Keratinocyte (primary cell): ENCODE measurements at regions not wholly inside any gene's neighbourhood (a gene's known extent, or its start where the extent isn't known, plus 50 kb on each side); places are given as distances from the start of the nearest gene placed in this dataset.

ENCODE experiments used
- DNase-seq: peaks from one replicate; pipeline ENCODE4 v3.0.0-alpha.2; 2011; ENCODE audit warnings: low read depth, missing footprints, low spot score
- FAIRE-seq: peaks from 2 replicates; lab custom pipeline; 2011; peaks lifted over from hg19 to GRCh38; lab: Jason Lieb, UNC
- H2AFZ ChIP-seq: 2 replicates; pipeline ENCODE4 v1.6.0; 2012; ENCODE audit warnings: low read length, control low read depth, inconsistent platforms; ENCODE audit not compliant: control insufficient read depth
- H3K27ac ChIP-seq: 2 replicates; pipeline ENCODE4 v1.5.1; 2011; ENCODE audit warnings: low read length; ENCODE audit not compliant: control insufficient read depth, insufficient read depth
- H3K27me3 ChIP-seq: 3 replicates; pipeline ENCODE4 v1.6.0; 2011; ENCODE audit warnings: low read length; ENCODE audit not compliant: control insufficient read depth, insufficient read depth; ENCODE audit errors: extremely low read depth
- H3K36me3 ChIP-seq, 2 experiments: 2 replicates in 1 of 2; 3 replicates in 1 of 2; pipeline ENCODE4 v1.5.1; 2011; ENCODE audit warnings: low read length in 2 of 2, mild to moderate bottlenecking in 1 of 2; ENCODE audit not compliant: control insufficient read depth in 2 of 2, insufficient read depth in 2 of 2; ENCODE audit errors: extremely low read depth in 1 of 2
- H3K4me1 ChIP-seq: 3 replicates; pipeline ENCODE4 v1.5.1; 2011; ENCODE audit warnings: low read length; ENCODE audit not compliant: control insufficient read depth, insufficient read depth; ENCODE audit errors: extremely low read depth
- H3K4me2 ChIP-seq: 3 replicates; pipeline ENCODE4 v1.6.0; 2011; ENCODE audit warnings: low read depth, low read length; ENCODE audit not compliant: control insufficient read depth, insufficient read depth; ENCODE audit errors: extremely low read depth
- H3K4me3 ChIP-seq, 3 experiments: fragments of 200-600 bp in 1 of 3; sonication (generic) in 1 of 3; 2 replicates in 2 of 3; 3 replicates in 1 of 3; pipeline ENCODE4 v1.5.1; 2011 to 2016; ENCODE audit warnings: low read length in 3 of 3, mild to moderate bottlenecking in 3 of 3, control low read depth in 2 of 3, inconsistent platforms in 1 of 3, low read depth in 1 of 3, mixed read lengths in 1 of 3, mixed run types in 1 of 3, moderate library complexity in 1 of 3; ENCODE audit not compliant: control insufficient read depth in 2 of 3, insufficient read depth in 2 of 3; ENCODE audit errors: extremely low read depth in 1 of 3
- H3K79me2 ChIP-seq: 2 replicates; pipeline ENCODE4 v1.6.0; 2012; ENCODE audit warnings: low read length; ENCODE audit not compliant: control insufficient read depth, insufficient read depth
- H3K9ac ChIP-seq: 3 replicates; pipeline ENCODE4 v1.6.0; 2011; ENCODE audit warnings: low read length; ENCODE audit not compliant: control insufficient read depth, insufficient read depth; ENCODE audit errors: extremely low read depth
- H3K9me1 ChIP-seq: 3 replicates; pipeline ENCODE4 v1.6.0; 2011; ENCODE audit warnings: low read length; ENCODE audit not compliant: control insufficient read depth, insufficient read depth; ENCODE audit errors: extremely low read depth
- H3K9me3 ChIP-seq: 2 replicates; pipeline ENCODE4 v1.5.1; 2012; ENCODE audit warnings: low read depth, low read length; ENCODE audit not compliant: control insufficient read depth
- H4K20me1 ChIP-seq: 3 replicates; pipeline ENCODE4 v1.6.0; 2011; ENCODE audit warnings: low read length; ENCODE audit not compliant: control insufficient read depth, insufficient read depth; ENCODE audit errors: extremely low read depth
- EZH2 ChIP-seq: IDR thresholded peaks from one replicate; pipeline ENCODE4 v1.6.1; 2012; ENCODE audit warnings: inconsistent platforms, mild to moderate bottlenecking, low read length, moderate library complexity
- dilution Hi-C: fragments of 300-500 bp; cut with MboI; formaldehyde crosslinking; loops from one replicate; pipeline ENCODE4 v1.7.0; 2020; ENCODE audit warnings: low sequenced_read_pairs; ENCODE audit not compliant: extremely low pct_ligation_motif_present
- TF ChIP-seq, protein P1 (sequence below), 3 experiments: IDR thresholded peaks in 1 of 3; conservative IDR thresholded peaks in 1 of 3; optimal IDR thresholded peaks in 1 of 3; 2 replicates in 2 of 3; 3 replicates in 1 of 3; pipeline versions ENCODE3 to v1.5.1; 2011; ENCODE audit warnings: low read length in 3 of 3, mild to moderate bottlenecking in 3 of 3, moderate library complexity in 2 of 3, control low read depth in 1 of 3, inconsistent platforms in 1 of 3; ENCODE audit not compliant: insufficient read depth in 2 of 3; ENCODE audit errors: extremely low read depth in 1 of 3

- FAIRE-seq, result no peak
- no peaks in the 10 kb centered on the region for H3K4me1 ChIP-seq
- no peak overlapping the region for H3K4me2 ChIP-seq
- peaks cover 3% of the 10 kb centered on the region for H3K9me3 ChIP-seq
- no peak overlapping the region for H3K9ac ChIP-seq
- dilution Hi-C loops, result no loop called here
- H3K4me3 ChIP-seq, result no peak overlapping the region
- no peaks in the 10 kb centered on the region for H3K9me1 ChIP-seq
- H3K27me3 ChIP-seq, result no peaks in the 10 kb centered on the region
- no peaks in the 10 kb centered on the region for H4K20me1 ChIP-seq
- no peak overlapping the region for H3K27ac ChIP-seq
- no peaks in the 10 kb centered on the region for H3K79me2 ChIP-seq
- no peak overlapping the region for H2AFZ ChIP-seq
- TF ChIP-seq, protein P1, sequence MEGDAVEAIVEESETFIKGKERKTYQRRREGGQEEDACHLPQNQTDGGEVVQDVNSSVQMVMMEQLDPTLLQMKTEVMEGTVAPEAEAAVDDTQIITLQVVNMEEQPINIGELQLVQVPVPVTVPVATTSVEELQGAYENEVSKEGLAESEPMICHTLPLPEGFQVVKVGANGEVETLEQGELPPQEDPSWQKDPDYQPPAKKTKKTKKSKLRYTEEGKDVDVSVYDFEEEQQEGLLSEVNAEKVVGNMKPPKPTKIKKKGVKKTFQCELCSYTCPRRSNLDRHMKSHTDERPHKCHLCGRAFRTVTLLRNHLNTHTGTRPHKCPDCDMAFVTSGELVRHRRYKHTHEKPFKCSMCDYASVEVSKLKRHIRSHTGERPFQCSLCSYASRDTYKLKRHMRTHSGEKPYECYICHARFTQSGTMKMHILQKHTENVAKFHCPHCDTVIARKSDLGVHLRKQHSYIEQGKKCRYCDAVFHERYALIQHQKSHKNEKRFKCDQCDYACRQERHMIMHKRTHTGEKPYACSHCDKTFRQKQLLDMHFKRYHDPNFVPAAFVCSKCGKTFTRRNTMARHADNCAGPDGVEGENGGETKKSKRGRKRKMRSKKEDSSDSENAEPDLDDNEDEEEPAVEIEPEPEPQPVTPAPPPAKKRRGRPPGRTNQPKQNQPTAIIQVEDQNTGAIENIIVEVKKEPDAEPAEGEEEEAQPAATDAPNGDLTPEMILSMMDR (optimal IDR thresholded peaks at IDR 0.05 in 1 of 3, IDR thresholded peaks at IDR 0.05 in 1 of 3, conservative IDR thresholded peaks at IDR 0.05 in 1 of 3; ENCODE audit: extremely low read depth in 1 of 3, insufficient read depth in 2 of 3, low read length in 3 of 3), result no peak
- TF ChIP-seq EZH2, result no peak
- no peaks in the 10 kb centered on the region for H3K36me3 ChIP-seq
- DNase-seq, result no peak
Observed at GRCh38 chr7:68564306-68565135, 1033.8 kb upstream of the AUTS2 start.

- no peak overlapping the region for H2AFZ ChIP-seq
- no peaks in the 10 kb centered on the region for H3K79me2 ChIP-seq
- DNase-seq (no peak), FAIRE-seq (no peak)
- no peaks in the 10 kb centered on the region for H3K9me1 ChIP-seq
- H3K36me3 ChIP-seq, result no peaks in the 10 kb centered on the region
- H3K27me3 ChIP-seq, result no peaks in the 10 kb centered on the region
- no peaks in the 10 kb centered on the region for H4K20me1 ChIP-seq
- H3K9ac ChIP-seq, result no peak overlapping the region
- dilution Hi-C loops, result no loop called here
- no peak overlapping the region for H3K4me3 ChIP-seq
- TF ChIP-seq, protein P1 (optimal IDR thresholded peaks at IDR 0.05 in 1 of 3, IDR thresholded peaks at IDR 0.05 in 1 of 3, conservative IDR thresholded peaks at IDR 0.05 in 1 of 3; ENCODE audit: extremely low read depth in 1 of 3, insufficient read depth in 2 of 3, low read length in 3 of 3), result no peak
- no peak for TF ChIP-seq EZH2
- H3K27ac ChIP-seq, result no peak overlapping the region
- H3K4me2 ChIP-seq, result no peak overlapping the region
- H3K4me1 ChIP-seq, result no peaks in the 10 kb centered on the region
- H3K9me3 ChIP-seq, result no peaks in the 10 kb centered on the region
Observed at GRCh38 chr7:68571286-68571685, 1027.0 kb upstream of the AUTS2 start.
